ENCODE measurements at regions not wholly inside any gene's neighbourhood (a gene's known extent, or its start where the extent isn't known, plus 50 kb on each side); places are given as distances from the start of the nearest gene placed in this dataset.

DNA sequence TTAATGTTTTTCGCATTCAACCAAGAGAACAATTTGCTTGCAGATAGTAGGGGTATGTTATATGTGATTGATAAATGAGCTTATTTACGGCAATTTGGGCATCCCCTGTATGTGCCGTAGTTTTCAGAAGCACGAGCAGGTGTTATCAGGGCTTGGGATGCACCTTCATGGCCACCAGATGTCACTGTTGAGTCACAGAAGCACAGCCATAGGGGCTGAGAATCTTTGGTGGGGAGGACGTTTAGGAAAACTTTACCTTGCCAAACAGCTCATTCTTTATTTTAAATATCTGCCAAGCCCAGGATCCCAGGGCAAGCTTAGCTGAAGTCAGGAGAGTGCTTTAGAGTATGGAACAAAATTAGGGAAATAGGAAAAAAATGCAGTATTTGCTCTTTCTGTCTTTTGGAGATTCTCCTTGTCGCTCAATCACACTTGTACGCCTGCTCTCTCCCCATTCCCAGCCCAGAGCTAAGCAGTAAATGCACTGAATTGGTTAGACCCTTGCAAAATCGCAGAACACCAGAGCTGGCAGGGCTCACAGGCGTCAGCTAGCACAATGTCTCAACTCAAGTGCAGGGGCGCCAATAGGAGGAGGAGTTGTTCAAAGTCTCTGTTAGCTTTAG, 93.6 kb upstream of the MPHOSPH6 start:
- in situ Hi-C loops (cut with MboI; ENCODE audit: low pct_unique_long_range_greater_than_20kb, low sequenced_read_pairs, unreplicated experiment): loop anchor here (25.0 kb wide), 1 partner anchor 374 kb away; the partner anchor contains the start of gene CDH13
- TF ChIP-seq CTCF (IDR thresholded peaks at IDR 0.05; ENCODE audit: extremely low read depth, insufficient read depth, missing control alignments): peak; percentile 92
- peak; percentile 58 for DNase-seq (ENCODE audit: low spot score)

GRCh38 chr16:82262244-82262643, 92.2 kb upstream of the MPHOSPH6 start:
- no peak for DNase-seq (ENCODE audit: low spot score)
- in situ Hi-C loops (cut with MboI; ENCODE audit: low pct_unique_long_range_greater_than_20kb, low sequenced_read_pairs, unreplicated experiment): loop anchor here (25.0 kb wide), 1 partner anchor 375 kb away; the partner anchor contains the start of gene CDH13
- TF ChIP-seq CTCF (IDR thresholded peaks at IDR 0.05; ENCODE audit: extremely low read depth, insufficient read depth, missing control alignments): no peak

- TF ChIP-seq CTCF (IDR thresholded peaks at IDR 0.05; ENCODE audit: extremely low read depth, insufficient read depth, missing control alignments): no peak
- in situ Hi-C loops (cut with MboI; ENCODE audit: low pct_unique_long_range_greater_than_20kb, low sequenced_read_pairs, unreplicated experiment): loop anchor here (25.0 kb wide), 1 partner anchor 377 kb away; the partner anchor contains the start of gene CDH13
- DNase-seq (ENCODE audit: low spot score): no peak
Observed at GRCh38 chr16:82260212-82260795, 90.3 kb upstream of the MPHOSPH6 start.

DNA sequence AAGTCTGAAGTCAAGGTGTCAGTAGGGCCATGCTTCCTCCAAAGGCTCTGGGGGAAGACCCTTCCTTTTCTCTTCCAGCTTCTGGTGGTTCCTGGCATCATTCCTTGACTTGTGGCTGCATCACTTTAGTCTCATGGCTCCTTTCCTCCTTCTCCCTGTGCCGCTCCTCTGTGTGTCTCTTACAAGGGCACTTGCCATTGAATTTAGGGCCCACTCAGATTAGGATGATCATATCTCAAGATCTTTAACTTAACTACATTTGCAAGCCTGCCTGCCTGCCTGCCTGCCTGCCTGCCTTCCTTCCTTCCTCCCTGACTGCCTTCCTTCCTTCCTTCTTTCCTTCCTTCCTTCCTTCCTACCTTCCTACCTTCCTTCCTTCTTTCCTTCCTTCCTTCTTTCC, 89.7 kb upstream of the MPHOSPH6 start:
- in situ Hi-C loops (cut with MboI; ENCODE audit: low pct_unique_long_range_greater_than_20kb, low sequenced_read_pairs, unreplicated experiment): loop anchor here (25.0 kb wide), 1 partner anchor 378 kb away; the partner anchor contains the start of gene CDH13
- no peak for TF ChIP-seq CTCF (IDR thresholded peaks at IDR 0.05; ENCODE audit: extremely low read depth, insufficient read depth, missing control alignments)
- DNase-seq (ENCODE audit: low spot score): no peak

GRCh38 chr16:82257990-82258389, 88.0 kb upstream of the MPHOSPH6 start:
- DNase-seq (ENCODE audit: low spot score): no peak
- in situ Hi-C loops (cut with MboI; ENCODE audit: low pct_unique_long_range_greater_than_20kb, low sequenced_read_pairs, unreplicated experiment): loop anchor here (25.0 kb wide), 1 partner anchor 379 kb away; the partner anchor contains the start of gene CDH13

GRCh38 chr16:82252582-82252981, 82.6 kb upstream of the MPHOSPH6 start:
- in situ Hi-C loops (cut with MboI; ENCODE audit: low pct_unique_long_range_greater_than_20kb, low sequenced_read_pairs, unreplicated experiment): loop anchor here (25.0 kb wide), 1 partner anchor 385 kb away; the partner anchor contains the start of gene CDH13
- no peak for DNase-seq (ENCODE audit: low spot score)
- TF ChIP-seq CTCF (IDR thresholded peaks at IDR 0.05; ENCODE audit: extremely low read depth, insufficient read depth, missing control alignments): no peak

More at GRCh38 chr16:82257990-82258389, 88.0 kb upstream of the MPHOSPH6 start:
- TF ChIP-seq CTCF (IDR thresholded peaks at IDR 0.05; ENCODE audit: extremely low read depth, insufficient read depth, missing control alignments): no peak
